ENCODE measurements at regions not wholly inside any gene's neighbourhood (a gene's known extent, or its start where the extent isn't known, plus 50 kb on each side); places are given as distances from the start of the nearest gene placed in this dataset.
"Not testable (repeated sequence)": the region's sequence is repeated elsewhere in the genome, so short reads cannot be mapped to it uniquely, and the experiment has no call there.

DNA sequence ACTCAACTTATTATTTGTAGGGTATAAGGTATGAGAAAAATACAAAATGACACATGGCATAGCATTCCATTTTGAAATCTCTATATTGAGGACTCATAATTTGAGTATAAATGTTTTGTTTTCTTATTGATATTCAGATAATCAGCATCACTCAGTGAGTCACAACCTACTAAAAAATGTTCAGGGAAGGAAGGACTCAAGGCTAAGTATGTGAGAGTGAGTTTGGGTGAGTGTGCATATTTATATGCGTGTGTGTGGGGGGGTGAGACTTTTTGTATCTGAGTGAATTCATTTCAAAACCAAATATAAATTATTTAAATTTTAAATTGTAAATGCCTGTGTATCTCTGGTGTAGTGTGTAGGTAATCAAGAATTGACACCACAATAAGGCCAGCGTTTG, 87.8 kb upstream of the PRKD1 start:
- TF ChIP-seq POLR2AphosphoS5 (IDR thresholded peaks at IDR 0.05), result no peak
- TF ChIP-seq, protein P1, sequence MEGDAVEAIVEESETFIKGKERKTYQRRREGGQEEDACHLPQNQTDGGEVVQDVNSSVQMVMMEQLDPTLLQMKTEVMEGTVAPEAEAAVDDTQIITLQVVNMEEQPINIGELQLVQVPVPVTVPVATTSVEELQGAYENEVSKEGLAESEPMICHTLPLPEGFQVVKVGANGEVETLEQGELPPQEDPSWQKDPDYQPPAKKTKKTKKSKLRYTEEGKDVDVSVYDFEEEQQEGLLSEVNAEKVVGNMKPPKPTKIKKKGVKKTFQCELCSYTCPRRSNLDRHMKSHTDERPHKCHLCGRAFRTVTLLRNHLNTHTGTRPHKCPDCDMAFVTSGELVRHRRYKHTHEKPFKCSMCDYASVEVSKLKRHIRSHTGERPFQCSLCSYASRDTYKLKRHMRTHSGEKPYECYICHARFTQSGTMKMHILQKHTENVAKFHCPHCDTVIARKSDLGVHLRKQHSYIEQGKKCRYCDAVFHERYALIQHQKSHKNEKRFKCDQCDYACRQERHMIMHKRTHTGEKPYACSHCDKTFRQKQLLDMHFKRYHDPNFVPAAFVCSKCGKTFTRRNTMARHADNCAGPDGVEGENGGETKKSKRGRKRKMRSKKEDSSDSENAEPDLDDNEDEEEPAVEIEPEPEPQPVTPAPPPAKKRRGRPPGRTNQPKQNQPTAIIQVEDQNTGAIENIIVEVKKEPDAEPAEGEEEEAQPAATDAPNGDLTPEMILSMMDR (IDR thresholded peaks at IDR 0.05), result no peak
- no peak for TF ChIP-seq POLR2A (IDR thresholded peaks at IDR 0.05)
- H3K27ac ChIP-seq, result no peak overlapping the region
- H3K4me3 ChIP-seq, result no peak overlapping the region
- H3K9me3 ChIP-seq, result no peaks in the 10 kb centered on the region
- H3K27me3 ChIP-seq, result no peaks in the 10 kb centered on the region
- H3K4me1 ChIP-seq, result no peaks in the 10 kb centered on the region
- intact Hi-C loops (cut with DNase I; ENCODE audit: low total_unique reads), result no loop called here
- DNase-seq (ENCODE audit: low spot score in 2 of 2), result no peak
- no peaks in the 10 kb centered on the region for H3K36me3 ChIP-seq

DNA sequence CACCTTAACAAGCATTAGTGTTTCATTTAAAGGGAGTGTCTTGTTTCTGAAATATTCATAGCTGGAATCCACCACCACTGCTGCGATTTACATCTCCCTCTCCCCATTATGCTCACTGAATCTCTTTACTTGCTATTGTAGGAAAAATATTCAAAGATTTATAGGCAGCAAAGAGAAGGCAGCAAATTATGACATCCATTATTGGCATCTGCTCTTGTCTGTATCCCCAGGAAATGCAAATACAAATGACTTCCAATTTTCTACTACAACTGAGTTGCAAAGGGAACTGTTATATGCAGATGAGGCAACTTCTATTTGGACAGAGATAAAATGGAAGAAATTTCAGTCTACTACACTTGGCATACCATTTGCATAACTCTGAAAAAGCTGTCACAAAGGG, 88.4 kb upstream of the PRKD1 start:
- intact Hi-C loops (cut with DNase I; ENCODE audit: low total_unique reads), result no loop called here
- H3K27ac ChIP-seq, result no peak overlapping the region

DNA sequence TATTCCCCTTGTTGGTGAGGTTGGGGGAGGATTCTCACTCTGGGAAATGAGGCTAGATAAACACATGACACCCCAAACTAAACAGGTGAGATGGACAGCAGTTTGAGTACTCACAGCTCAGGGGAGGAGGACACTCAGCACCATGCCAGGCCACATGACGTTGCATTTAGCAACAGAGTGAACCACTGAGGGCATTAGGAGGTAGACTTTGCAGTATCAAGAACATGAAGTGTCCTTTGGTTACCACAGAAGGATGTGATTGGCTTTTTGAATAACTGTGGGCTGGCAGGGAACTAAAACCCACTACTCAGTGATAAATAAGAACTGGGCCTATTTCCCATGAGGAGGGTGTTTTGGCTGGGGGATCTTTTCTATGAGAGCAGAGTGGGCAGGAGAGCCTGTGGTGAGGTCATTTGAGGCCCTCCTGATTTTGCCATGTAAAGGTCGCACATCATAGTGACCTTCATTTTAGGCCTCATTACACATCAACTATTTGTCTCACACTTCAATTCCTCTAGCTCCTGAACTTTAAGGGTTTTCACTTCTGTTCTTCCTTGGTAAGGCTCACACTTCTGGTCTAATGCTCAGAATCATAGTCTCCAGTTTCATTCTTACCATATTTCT, 89.8 kb upstream of the PRKD1 start:
- H3K4me3 ChIP-seq, result no peak overlapping the region
- intact Hi-C loops (cut with DNase I; ENCODE audit: low total_unique reads), result no loop called here
- H3K27me3 ChIP-seq, result no peaks in the 10 kb centered on the region
- no peaks in the 10 kb centered on the region for H3K4me1 ChIP-seq
- H3K9me3 ChIP-seq, result no peaks in the 10 kb centered on the region
- no peaks in the 10 kb centered on the region for H3K36me3 ChIP-seq
- no peak for TF ChIP-seq POLR2A (IDR thresholded peaks at IDR 0.05)
- H3K27ac ChIP-seq, result no peak overlapping the region
- no peak for DNase-seq (ENCODE audit: low spot score in 2 of 2)

More for the DNA sequence above, 88.4 kb upstream of the PRKD1 start:
- Histone ChIP-seq H3K36me3 (no peaks in the 10 kb centered on the region), H3K27me3 (no peaks in the 10 kb centered on the region), H3K4me1 (no peaks in the 10 kb centered on the region), H3K9me3 (no peaks in the 10 kb centered on the region), H3K4me3 (no peak overlapping the region)
- DNase-seq (ENCODE audit: low spot score in 2 of 2), result no peak
- no peak for TF ChIP-seq POLR2A (IDR thresholded peaks at IDR 0.05)
- TF ChIP-seq POLR2AphosphoS5 (IDR thresholded peaks at IDR 0.05), result no peak
- TF ChIP-seq, protein P1 (IDR thresholded peaks at IDR 0.05), result no peak

DNA sequence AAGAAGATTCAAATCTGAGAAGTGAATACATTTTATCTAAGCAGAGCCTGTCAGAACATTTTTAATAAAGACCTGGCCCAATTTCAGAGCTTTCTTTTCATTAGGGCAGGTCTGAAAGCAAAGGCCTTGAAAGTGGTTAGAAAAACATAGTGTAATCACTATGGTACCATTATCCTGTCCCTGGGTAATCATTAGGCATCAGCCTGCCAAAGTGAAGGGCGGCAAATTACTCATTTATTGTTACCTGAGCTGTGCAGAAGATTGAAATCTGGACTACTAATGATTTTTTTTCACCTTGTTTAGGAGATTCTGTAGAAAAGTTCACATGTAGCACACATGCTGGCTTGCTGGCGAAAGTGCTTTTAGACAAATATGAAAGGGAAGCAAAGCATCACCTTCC, 92.6 kb upstream of the PRKD1 start:
- intact Hi-C loops (cut with DNase I; ENCODE audit: low total_unique reads), result no loop called here
- TF ChIP-seq POLR2AphosphoS5 (IDR thresholded peaks at IDR 0.05) (no peak), POLR2A (IDR thresholded peaks at IDR 0.05) (no peak)
- TF ChIP-seq, protein P1 (IDR thresholded peaks at IDR 0.05), result no peak
- Histone ChIP-seq H3K4me1 (no peaks in the 10 kb centered on the region), H3K27ac (no peak overlapping the region), H3K9me3 (no peaks in the 10 kb centered on the region), H3K4me3 (no peak overlapping the region), H3K27me3 (no peaks in the 10 kb centered on the region), H3K36me3 (no peaks in the 10 kb centered on the region)
- DNase-seq (ENCODE audit: low spot score in 2 of 2), result no peak

DNA sequence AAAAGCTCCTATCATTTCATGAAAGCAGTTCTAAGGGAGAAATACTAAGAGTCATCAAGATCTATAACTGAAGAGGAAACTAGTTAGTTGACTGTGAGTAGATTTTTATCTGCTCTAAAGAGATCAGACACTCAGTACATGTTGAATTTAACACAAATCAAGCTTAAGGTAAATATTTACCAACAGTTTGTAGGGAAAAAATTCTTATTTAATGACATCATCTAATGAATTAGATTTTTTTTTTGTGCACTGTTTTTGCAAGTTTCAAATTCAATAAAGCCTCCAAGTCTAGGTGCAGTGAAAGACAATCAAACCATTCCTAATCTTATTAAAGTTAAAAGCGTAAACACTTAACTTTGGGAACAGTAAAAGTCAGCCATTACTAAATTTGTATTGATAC, 93.0 kb upstream of the PRKD1 start:
- Histone ChIP-seq H3K9me3 (no peaks in the 10 kb centered on the region), H3K4me3 (no peak overlapping the region), H3K27ac (no peak overlapping the region), H3K36me3 (no peaks in the 10 kb centered on the region), H3K27me3 (no peaks in the 10 kb centered on the region), H3K4me1 (no peaks in the 10 kb centered on the region)
- TF ChIP-seq, protein P1 (IDR thresholded peaks at IDR 0.05), result no peak
- no peak for TF ChIP-seq POLR2A (IDR thresholded peaks at IDR 0.05)
- no peak for TF ChIP-seq POLR2AphosphoS5 (IDR thresholded peaks at IDR 0.05)
- no peak for DNase-seq (ENCODE audit: low spot score in 2 of 2)
- intact Hi-C loops (cut with DNase I; ENCODE audit: low total_unique reads), result no loop called here

DNA sequence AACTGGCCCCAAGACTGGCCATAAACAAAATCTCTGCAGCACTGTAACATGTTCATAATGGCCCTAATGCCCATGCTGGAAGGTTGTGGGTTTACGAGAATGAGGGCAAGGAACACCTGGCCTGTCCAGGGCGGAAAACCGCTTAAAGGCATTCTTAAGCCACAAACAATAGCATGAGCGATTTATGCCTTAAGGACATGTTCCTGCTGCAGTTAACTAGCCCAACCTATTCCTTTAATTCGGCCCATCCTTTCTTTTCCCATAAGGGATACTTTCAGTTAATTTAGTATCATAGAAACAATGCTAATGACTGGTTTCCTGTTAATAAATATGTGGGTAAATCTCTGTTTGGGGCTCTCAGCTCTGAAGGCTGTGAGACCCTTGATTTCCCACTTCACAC, 95.7 kb upstream of the PRKD1 start:
- H3K9me3 ChIP-seq; DNase-seq (ENCODE audit: low spot score in 2 of 2); H3K4me1 ChIP-seq; H3K27me3 ChIP-seq; intact Hi-C loops (cut with DNase I; ENCODE audit: low total_unique reads); H3K36me3 ChIP-seq; H3K4me3 ChIP-seq; H3K27ac ChIP-seq: not testable (repeated sequence)

Data from breast epithelium (tissue), 4 donors.